GM21717 (cell line): ENCODE measurements at regions not wholly inside any gene's neighbourhood (a gene's known extent, or its start where the extent isn't known, plus 50 kb on each side); places are given as distances from the start of the nearest gene placed in this dataset.
"Not testable (repeated sequence)": the region's sequence is repeated elsewhere in the genome, so short reads cannot be mapped to it uniquely, and the experiment has no call there.

Experiments used
- ATAC-seq: cut with Tn5 transposase; IDR thresholded peaks from one replicate; pipeline ENCODE4 v1.9.1; 2021; ENCODE audit warnings: mild to moderate bottlenecking, moderate library complexity; ENCODE audit not compliant: unreplicated experiment

DNA sequence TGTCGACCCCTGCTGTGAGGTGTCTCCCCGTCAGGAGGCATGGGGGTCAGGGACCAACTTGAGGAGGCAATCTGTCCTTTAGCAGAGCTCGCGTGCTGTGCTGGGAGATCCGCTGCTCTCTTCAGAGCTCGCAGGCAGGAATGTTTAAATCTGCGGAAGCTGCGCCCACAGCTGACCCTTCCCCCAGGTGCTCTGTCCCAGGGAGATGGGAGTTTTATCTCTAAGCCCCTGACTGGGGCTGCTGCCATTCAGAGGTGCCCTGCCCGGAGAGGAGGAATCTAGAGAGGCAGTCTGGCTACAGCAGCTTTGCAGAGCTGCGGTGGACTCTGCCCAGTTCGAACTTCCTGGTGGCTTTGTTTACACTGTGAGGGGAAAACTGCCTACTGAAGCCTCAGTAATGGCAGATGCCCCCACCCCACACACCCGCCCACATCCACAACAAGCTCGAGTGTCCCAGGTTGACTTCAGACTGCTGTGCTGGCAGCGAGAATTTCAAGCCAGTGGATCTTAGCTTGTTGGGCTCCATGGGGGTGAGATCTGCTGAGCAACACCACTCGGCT lies 133.1 kb downstream of the CENPC start:
- not testable (repeated sequence) for ATAC-seq

GRCh38 chr4:67403342-67403741 lies 142.0 kb downstream of the CENPC start:
- ATAC-seq, result no peak

DNA sequence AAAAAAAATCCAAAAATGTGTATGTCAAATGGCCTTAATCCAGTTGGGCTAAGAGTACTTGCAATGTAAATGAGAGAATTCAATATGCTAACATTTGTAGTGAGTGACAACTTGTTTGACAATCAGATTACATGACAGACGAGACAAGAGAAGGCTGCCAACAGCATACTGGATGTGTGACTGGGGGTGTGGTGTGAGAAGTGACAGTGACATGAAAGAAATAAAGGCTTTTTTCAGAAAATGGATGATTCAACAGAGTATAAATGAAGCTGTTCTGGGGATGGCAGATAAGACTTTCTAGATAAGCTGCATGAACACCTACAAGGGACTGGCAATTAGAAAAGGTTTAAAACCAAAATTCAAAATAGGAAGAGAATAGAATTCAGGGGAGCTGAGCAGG lies 143.4 kb downstream of the CENPC start:
- no peak for ATAC-seq

DNA sequence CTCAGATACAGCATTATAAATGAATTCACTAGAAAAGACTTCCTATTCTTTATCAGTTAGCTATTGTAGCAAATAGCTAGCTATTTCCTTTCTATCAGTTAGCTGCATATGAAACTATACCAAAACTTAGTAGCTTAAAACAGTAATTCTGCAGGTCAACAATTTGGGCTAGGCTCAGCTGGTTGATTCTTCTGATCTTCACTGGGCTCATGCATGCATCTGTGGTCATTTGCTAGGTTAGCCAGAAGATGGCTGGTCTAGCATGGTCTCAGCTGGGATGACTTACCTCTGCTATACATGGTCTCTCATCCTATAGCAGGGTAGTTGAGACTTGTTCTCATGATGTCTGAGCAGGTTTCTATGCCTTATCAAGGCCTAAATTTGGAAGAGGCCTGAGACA lies 147.4 kb downstream of the CENPC start:
- no peak for ATAC-seq

- ATAC-seq, result no peak
Measured at GRCh38 chr4:67397031-67397430, 148.3 kb downstream of the CENPC start.

DNA sequence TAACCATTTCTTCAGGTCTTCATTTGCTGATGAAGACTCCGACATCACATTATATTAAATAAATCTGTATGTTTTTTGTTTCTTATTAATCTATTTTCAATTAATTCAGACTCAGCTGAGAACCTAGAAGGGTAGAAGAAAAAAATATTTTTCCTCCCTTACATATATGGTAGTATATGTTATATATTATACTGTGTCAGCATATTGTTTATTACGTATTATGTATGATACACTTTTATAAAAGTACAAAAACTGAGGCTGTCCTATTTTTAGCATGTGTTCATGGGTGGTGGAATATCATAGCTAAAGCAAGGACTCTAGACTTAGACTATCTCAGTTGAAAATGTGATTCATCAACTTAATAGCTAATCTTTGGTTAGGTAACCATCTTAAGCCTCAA lies 149.3 kb downstream of the CENPC start:
- no peak for ATAC-seq

- ATAC-seq, result no peak
Measured at GRCh38 chr4:67394879-67395278, 150.4 kb downstream of the CENPC start.

- no peak for ATAC-seq
Measured at GRCh38 chr4:67393699-67394281, 151.5 kb downstream of the CENPC start.

- no peak for ATAC-seq
Measured at GRCh38 chr4:67393007-67393406, 152.3 kb downstream of the CENPC start.

- ATAC-seq, result not testable (repeated sequence)
Measured at GRCh38 chr4:67381406-67381804, 163.9 kb downstream of the CENPC start.

DNA sequence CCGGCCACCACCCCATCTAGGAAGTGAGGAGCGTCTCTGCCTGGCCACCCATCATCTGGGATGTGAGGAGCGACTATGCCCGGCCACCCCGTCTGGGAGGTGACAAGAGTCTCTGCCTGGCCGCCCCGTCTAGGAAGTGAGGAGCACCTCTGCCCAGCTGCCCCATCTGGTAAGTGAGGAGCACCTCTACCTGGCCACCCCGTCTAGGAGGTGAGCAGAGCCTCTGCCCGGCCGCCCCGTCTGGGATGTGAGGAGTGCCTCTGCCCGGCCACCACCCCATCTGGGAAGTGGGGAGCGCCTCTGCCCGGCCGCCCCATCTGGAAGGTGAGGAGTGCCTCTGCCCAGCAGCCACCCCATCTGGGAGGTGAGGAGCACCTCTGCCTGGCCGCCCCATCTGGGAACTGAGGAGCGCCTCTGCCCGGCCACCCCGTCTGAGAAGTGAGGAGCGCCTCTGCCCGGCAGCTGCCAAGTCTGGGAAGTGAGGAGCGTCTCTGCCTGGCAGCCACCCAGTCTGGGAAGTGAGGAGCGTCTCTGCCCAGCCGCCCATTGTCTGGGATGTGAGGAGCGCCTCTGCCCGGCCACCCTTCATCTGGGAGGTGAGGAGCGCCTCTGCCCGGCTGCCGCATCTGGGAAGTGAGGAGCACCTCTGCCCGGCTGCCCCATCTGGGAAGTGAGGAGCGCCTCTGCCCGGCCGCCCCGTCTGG lies 164.4 kb downstream of the CENPC start:
- not testable (repeated sequence) for ATAC-seq

- ATAC-seq, result no peak
Measured at GRCh38 chr4:67380154-67380553, 165.1 kb downstream of the CENPC start.

DNA sequence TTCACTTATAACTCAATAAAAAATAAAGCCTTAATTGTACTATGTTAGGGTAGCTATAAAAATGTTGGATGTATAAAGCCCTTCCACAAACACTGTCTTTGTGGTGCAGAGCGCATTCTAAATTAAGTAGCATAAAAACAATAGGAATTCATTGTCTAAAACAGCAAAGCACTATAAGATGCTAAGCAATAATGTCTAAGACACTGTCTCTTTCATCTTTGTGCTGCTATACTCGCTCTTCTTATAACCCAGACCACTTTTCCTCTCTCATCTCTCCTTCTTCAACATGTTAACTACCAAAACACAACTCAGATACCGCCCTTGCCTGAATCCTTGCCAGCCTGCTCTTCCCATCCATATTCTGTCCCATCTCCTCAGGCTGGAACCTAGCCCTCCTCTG lies 170.0 kb downstream of the CENPC start:
- ATAC-seq, result no peak

DNA sequence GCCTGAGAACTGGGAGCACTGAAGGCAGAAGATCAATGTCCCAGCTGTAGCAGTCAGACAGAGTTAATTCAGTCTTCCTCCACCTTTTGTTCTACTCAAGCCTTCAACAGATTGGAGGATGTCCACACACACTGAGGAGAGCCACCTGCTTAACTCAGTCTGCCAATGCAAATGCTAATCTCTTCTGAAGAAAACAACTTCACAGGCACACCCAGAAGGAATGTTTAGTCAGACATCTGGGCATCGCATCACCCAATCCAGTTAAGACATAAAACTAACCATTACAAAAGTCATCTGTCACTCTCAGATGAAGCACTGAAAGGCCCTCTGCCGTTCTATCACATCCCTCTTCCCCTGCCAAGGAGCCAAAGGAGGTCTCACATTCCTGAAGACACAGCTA lies 173.7 kb downstream of the CENPC start:
- ATAC-seq, result no peak

GRCh38 chr4:67366311-67366861 lies 178.9 kb downstream of the CENPC start:
- ATAC-seq, result no peak

- ATAC-seq, result no peak
Measured at GRCh38 chr4:67365661-67366245, 179.6 kb downstream of the CENPC start.

DNA sequence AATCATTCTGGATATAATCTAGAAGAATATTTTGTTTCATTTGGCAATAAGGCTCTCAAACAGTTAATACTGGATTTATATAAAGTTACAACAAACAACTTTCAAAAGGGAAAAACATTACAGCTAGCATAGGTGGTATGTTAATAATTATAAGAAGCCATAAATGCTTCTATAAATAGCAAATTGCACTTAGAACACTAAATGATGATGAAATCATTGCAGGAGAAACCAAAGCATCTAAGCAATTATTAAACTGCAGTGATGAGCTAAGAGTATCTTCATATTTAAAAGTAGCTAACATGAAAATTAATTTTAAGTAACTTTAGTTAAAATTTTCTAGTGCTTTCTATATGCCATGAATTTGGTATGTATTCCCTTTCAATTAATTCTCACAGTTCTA lies 189.5 kb downstream of the CENPC start:
- ATAC-seq, result no peak

GRCh38 chr4:67346654-67347053 lies 198.6 kb downstream of the CENPC start:
- ATAC-seq, result no peak

DNA sequence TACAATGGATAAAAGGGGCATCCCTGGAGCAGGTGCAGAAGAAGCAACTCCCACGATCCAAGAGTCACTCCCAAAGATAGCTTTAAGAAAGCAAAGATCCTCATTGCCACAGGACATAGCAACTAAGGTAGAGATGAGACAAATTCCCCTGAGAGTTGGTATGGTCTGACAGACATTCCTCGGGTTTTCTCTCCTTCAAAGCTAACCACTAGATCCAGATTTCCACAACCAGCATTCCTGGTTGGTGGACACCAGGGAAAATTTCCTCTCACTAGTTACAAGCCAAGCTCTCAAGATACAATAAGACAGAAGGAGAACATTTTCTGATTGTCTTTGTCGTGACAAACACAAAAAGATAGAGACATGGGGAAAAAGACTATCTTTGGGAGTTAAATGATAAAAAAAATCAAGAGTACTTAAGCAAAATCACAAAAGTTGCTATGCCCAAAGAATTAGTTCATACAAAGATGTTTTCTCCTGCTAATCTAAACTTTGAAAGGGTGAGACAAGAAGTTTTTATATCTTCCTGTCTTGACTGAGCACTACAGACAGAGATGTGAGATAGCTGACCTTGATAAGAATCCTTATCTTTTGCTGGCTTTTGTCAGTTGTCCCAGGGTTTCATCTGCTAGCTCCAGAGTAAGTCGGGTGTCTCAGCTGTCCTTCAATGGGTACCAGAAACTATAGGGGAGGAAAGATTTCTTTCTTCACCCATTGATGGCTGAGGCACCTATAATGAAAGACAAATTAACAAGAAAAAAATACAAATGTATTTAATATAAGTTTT lies 200.5 kb downstream of the CENPC start:
- no peak for ATAC-seq

GRCh38 chr4:67343199-67343598 lies 202.1 kb downstream of the CENPC start:
- ATAC-seq, result no peak

- ATAC-seq, result no peak
Measured at GRCh38 chr4:67342291-67342690, 203.0 kb downstream of the CENPC start.
